Keratinocyte (primary cell): ENCODE measurements at regions not wholly inside any gene's neighbourhood (a gene's known extent, or its start where the extent isn't known, plus 50 kb on each side); places are given as distances from the start of the nearest gene placed in this dataset.

ENCODE experiments used
- CTCF ChIP-seq, 3 experiments: IDR thresholded peaks in 1 of 3; conservative IDR thresholded peaks in 1 of 3; optimal IDR thresholded peaks in 1 of 3; 2 replicates in 2 of 3; 3 replicates in 1 of 3; pipeline versions ENCODE3 to v1.5.1; 2011; ENCODE audit warnings: low read length in 3 of 3, mild to moderate bottlenecking in 3 of 3, moderate library complexity in 2 of 3, control low read depth in 1 of 3, inconsistent platforms in 1 of 3; ENCODE audit not compliant: insufficient read depth in 2 of 3; ENCODE audit errors: extremely low read depth in 1 of 3
- EZH2 ChIP-seq: IDR thresholded peaks from one replicate; pipeline ENCODE4 v1.6.1; 2012; ENCODE audit warnings: inconsistent platforms, mild to moderate bottlenecking, low read length, moderate library complexity

- TF ChIP-seq CTCF (optimal IDR thresholded peaks at IDR 0.05 in 1 of 3, IDR thresholded peaks at IDR 0.05 in 1 of 3, conservative IDR thresholded peaks at IDR 0.05 in 1 of 3; ENCODE audit: extremely low read depth in 1 of 3, insufficient read depth in 2 of 3, low read length in 3 of 3) (no peak), EZH2 (no peak)
Observed at GRCh38 chr10:98321186-98321780, 53.3 kb upstream of the LOXL4 start.
